ENCODE measurements at regions not wholly inside any gene's neighbourhood (a gene's known extent, or its start where the extent isn't known, plus 50 kb on each side); places are given as distances from the start of the nearest gene placed in this dataset.
A peak's percentile ranks its signal among the peaks of the same experiment; 100 is the strongest.
"Not testable (repeated sequence)": the region's sequence is repeated elsewhere in the genome, so short reads cannot be mapped to it uniquely, and the experiment has no call there.

DNA sequence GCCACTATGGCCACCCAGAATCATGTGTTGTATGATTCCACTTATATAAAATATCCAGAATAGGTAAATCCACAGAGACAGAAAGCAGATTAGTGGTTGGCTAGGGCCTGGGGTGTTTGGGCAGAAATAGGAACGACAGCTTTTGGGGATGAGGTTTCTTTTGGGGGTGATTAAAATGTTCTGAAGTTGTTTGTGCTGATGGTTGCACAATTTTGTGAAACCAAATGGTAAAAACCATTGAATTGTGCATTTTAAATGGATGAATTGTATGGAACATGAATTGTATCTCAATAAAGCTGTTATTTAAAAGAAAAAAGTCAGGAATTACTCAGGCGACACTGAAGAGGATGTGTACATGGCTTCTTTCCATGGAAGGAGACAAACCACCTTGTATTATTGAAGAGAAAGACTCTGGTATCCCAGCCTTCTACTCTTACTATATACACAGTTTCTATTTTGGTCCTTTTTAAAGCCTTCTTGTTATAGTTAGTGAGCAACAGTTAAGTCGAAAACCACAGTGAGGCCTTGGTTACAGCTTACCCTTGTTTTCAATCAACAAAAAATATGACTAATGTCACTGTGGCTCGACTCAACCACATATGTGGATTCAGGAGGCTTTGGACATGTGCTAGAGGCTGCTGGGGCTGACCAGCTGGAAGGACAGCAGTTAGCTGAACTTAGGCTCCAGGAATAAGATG is 57.1 kb upstream of the KMT2E start:
- DNase-seq (no peak), ATAC-seq (ENCODE audit: low read depth in 2 of 2) (peak; percentile 52 to 71)
- no peaks in the 10 kb centered on the region for H3K9me3 Mint-ChIP-seq
- peak overlapping the region in 1 of 8 donors; percentile 15 for H3K4me3 Mint-ChIP-seq
- no peaks in the 10 kb centered on the region for H3K27me3 Mint-ChIP-seq
- peaks cover 37 to 54% (median 43%) of the 10 kb centered on the region in 3 donors for H3K4me1 Mint-ChIP-seq
- peaks cover 4 to 14% of the 10 kb centered on the region in 2 donors for H3K36me3 Mint-ChIP-seq
- peak overlapping the region; percentile 14 to 96 (median 92) for H3K27ac Mint-ChIP-seq

DNA sequence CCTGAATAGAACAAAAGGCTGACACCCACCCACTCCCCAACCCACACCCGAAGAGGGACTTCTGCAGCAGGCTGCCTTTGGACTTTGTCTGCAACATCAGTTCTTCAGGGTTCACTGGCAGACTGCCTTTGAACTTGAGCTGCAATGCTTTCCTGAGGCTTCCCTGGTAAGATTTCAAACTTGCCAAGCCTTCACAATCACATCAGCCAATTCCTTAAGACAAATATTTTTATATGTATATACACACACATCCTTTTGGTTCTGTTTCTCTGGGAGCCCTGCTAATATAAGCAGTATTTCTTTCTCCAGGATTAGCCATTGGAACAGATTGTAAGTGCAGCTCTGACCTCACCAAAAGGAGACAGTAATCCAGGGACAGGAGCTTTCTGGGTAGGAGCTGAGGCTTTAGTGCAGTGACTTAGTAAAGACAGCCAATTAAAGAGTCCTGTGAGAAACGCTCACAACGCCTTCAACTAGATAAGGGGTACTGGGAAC is 55.6 kb upstream of the KMT2E start:
- peaks cover 3 to 23% of the 10 kb centered on the region in 2 donors for H3K36me3 Mint-ChIP-seq
- ATAC-seq (ENCODE audit: low read depth in 2 of 2) = no peak
- no peak for DNase-seq
- peaks cover 37 to 58% (median 42%) of the 10 kb centered on the region in 3 donors for H3K4me1 Mint-ChIP-seq
- H3K9me3 Mint-ChIP-seq = no peaks in the 10 kb centered on the region
- H3K27me3 Mint-ChIP-seq = no peaks in the 10 kb centered on the region
- peak overlapping the region in 4 of 6 donors; percentile 26 to 78 (median 62) for H3K27ac Mint-ChIP-seq
- H3K4me3 Mint-ChIP-seq = peak overlapping the region in 1 of 8 donors; percentile 30

DNA sequence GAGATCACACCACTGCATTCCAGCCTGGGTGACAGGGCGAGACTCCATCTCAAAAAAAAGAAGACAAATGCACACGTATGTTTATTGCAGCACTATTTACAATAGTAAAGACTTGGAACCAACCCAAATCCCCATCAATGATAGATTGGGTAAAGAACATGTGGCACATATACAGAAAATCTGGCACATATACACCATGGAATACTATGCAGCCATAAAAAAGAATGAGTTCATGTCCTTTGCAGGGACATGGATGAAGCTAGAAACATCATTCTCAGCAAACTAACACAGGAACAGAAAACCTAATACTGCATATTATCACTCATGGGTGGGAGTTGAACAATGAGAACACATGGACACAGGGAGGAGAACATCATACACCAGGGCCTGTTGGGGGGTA is 54.5 kb upstream of the KMT2E start:
- not testable (repeated sequence) for DNase-seq; H3K9me3 Mint-ChIP-seq; H3K27me3 Mint-ChIP-seq; H3K4me3 Mint-ChIP-seq; ATAC-seq (ENCODE audit: low read depth in 2 of 2)
- peak overlapping the region in 4 of 6 donors; percentile 70 to 95 (median 76) for H3K27ac Mint-ChIP-seq
- H3K36me3 Mint-ChIP-seq = peaks cover 11 to 26% of the 10 kb centered on the region in 2 donors
- peaks cover 34 to 63% (median 44%) of the 10 kb centered on the region in 3 donors for H3K4me1 Mint-ChIP-seq

DNA sequence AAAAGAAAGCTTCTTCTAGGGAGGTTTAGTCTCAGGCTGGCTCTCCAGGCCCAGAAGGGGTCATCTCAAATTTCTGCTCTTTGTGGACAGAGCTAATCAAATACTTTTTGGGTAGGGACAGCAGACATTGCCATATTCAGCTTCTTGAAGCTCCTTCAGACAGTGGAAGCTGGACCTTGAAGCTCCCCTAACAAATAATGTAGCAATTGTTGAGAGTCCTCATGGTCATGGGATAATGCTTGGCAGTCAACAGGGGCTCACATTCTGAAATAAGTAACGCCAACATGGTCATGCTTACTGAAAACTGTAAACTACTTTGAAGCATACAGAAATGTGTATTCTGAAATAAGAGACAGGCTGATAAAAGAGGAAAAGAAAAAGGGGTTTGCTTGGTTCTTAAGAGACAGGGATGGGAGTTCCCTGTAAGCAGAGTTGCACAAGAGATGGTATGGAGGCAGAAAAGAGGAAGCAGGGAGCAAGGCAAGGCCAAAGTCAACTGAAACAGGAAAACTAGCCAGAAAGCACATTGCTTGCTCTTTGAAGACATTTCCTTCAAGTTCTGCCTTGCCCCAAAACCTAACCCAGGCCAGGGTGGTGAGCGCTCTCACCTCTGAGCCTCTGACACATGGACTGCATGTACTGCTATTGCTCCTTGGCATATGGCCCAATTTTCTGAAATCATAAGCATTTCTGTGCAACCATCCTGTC is 53.1 kb upstream of the KMT2E start:
- DNase-seq (peak; percentile 40), ATAC-seq (ENCODE audit: low read depth in 2 of 2) (peak; percentile 75 to 87)
- no peaks in the 10 kb centered on the region for H3K9me3 Mint-ChIP-seq
- H3K27ac Mint-ChIP-seq = peak overlapping the region; percentile 30 to 95 (median 76)
- peaks cover 27 to 58% (median 42%) of the 10 kb centered on the region in 3 donors for H3K4me1 Mint-ChIP-seq
- H3K36me3 Mint-ChIP-seq = peaks cover 11 to 26% of the 10 kb centered on the region in 2 donors
- peak overlapping the region in 1 of 8 donors; percentile 25 for H3K4me3 Mint-ChIP-seq
- no peaks in the 10 kb centered on the region for H3K27me3 Mint-ChIP-seq

DNA sequence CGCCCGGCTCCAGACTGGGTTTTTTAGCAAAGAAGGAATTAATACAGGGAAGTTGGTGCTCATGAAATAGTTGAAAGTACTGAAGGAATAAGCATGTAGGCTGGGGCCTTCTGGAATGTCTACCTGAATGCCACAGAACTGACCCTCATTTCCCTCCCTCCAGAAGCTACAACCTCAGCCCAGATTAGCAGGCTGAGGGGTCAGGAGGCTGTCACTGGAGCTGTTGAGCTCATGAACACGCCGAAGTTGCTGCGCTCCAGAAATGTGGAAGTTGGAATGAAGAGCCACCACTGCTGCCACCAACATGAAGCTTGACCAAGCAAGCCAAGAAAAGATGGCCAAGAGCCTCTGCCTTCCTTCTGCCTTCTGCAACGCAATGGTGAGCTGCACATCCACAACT is 52.2 kb upstream of the KMT2E start:
- Mint-ChIP-seq H3K27me3 (no peaks in the 10 kb centered on the region), H3K27ac (peak overlapping the region; percentile 30 to 73 (median 59)), H3K4me1 (peaks cover 24 to 50% (median 39%) of the 10 kb centered on the region in 3 donors), H3K9me3 (no peaks in the 10 kb centered on the region), H3K4me3 (no peak overlapping the region), H3K36me3 (peaks cover 11 to 21% of the 10 kb centered on the region in 2 donors)
- no peak for ATAC-seq (ENCODE audit: low read depth in 2 of 2)
- no peak for DNase-seq

DNA sequence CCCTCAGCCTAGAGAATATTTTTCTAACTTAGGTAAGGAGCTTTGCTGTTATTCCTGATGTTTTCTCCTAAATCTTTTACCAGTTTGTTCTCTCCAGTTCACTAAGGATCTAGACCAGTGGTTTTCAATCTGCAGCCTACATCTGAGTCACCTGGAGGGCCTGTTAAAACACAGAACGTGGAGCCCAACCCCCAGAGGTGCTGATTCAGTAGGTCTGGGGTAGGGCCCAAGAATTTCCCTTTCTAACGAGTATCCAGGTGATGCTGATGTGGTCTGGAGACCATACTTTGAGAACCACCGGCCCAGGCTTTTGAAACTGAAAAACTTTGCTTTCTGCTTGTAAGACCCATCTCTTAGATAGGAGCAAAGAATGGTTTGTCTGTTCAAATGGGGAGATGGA is 51.2 kb upstream of the KMT2E start:
- Mint-ChIP-seq H3K27ac (peak overlapping the region in 4 of 6 donors; percentile 56 to 73 (median 66)), H3K9me3 (no peaks in the 10 kb centered on the region), H3K4me3 (peak overlapping the region in 1 of 8 donors; percentile 81), H3K27me3 (no peaks in the 10 kb centered on the region), H3K4me1 (peaks cover 25 to 40% (median 30%) of the 10 kb centered on the region in 3 donors), H3K36me3 (peaks cover 11 to 12% of the 10 kb centered on the region in 2 donors)
- ATAC-seq (ENCODE audit: low read depth in 2 of 2) = no peak
- DNase-seq = no peak

DNA sequence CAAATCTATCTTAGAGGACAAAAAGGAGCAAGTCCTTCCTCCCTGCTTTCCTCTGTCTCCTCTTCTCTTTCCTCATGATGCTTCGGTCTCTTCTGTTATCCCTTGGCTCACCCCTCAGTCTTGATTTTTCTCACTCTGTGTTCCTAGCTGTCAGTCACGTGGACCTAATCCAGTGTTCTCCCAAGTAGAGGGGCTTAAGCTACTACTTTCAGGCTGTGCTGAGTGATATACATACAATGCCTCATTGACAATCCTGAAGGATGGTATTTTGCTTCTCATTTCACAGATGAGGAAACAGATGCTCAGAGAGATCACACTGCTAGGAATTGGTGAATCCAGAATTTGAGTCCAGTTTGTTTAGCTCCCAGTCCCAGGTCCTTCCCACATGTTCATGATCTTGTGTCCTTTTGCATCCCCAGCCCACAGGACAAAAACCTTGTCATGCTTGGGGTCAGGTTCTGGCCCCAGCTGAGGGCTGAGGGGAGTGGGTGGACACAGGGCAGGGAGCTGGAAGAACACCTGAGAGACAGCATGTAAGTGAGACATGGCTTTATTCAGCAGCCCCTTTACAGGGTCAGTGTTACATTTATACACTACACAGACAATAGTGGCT is 50.5 kb upstream of the KMT2E start:
- no peaks in the 10 kb centered on the region for H3K27me3 Mint-ChIP-seq
- no peaks in the 10 kb centered on the region for H3K9me3 Mint-ChIP-seq
- DNase-seq = no peak
- peak overlapping the region; percentile 21 to 83 (median 71) for H3K27ac Mint-ChIP-seq
- peaks cover 11 to 12% of the 10 kb centered on the region in 2 donors for H3K36me3 Mint-ChIP-seq
- H3K4me3 Mint-ChIP-seq = peak overlapping the region in 1 of 8 donors; percentile 62
- ATAC-seq (ENCODE audit: low read depth in 2 of 2) = no peak
- peaks cover 28 to 44% (median 29%) of the 10 kb centered on the region in 3 donors for H3K4me1 Mint-ChIP-seq

DNA sequence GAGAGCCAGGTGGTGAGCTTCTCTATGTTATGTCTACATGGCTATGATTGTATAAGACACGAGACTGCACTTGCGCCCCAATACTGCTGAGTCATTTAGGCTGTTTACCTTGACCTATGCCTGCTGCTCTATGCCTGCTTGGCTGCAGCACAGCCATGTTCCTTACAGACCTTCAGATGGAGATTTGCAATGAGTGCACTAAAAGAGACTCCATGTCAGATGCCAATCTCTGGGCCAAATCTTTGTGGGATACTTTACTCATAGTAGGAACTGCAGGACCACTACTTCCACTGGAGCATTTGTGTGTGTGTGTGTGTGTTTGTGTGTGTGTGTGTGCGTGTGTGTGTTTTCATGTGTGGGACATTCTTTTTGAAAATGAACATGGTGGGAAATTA is 50.0 kb upstream of the KMT2E start:
- H3K27ac Mint-ChIP-seq = peak overlapping the region in 5 of 6 donors; percentile 21 to 82 (median 69)
- H3K9me3 Mint-ChIP-seq = no peaks in the 10 kb centered on the region
- ATAC-seq (ENCODE audit: low read depth in 2 of 2) (no peak), DNase-seq (no peak)
- H3K4me3 Mint-ChIP-seq = no peak overlapping the region
- peaks cover 24 to 42% (median 29%) of the 10 kb centered on the region in 3 donors for H3K4me1 Mint-ChIP-seq
- peaks cover 11 to 12% of the 10 kb centered on the region in 2 donors for H3K36me3 Mint-ChIP-seq
- no peaks in the 10 kb centered on the region for H3K27me3 Mint-ChIP-seq
